ENCODE measurements at regions not wholly inside any gene's neighbourhood (a gene's known extent, or its start where the extent isn't known, plus 50 kb on each side); places are given as distances from the start of the nearest gene placed in this dataset.

GRCh38 chr6:76330031-76330430, 257.6 kb upstream of the IMPG1 start:
- H3K27ac ChIP-seq (ENCODE audit: low read depth in 1 of 2, low read length in 2 of 2): no peak overlapping the region
- ATAC-seq (ENCODE audit: low FRiP score) (no peak), DNase-seq (no peak)
- no peak overlapping the region for H3K4me3 ChIP-seq (ENCODE audit: low read length in 2 of 2)
- WGBS, 2 donors: 63 to 64% methylated on average over 4 of the region's 4 CpGs
- intact Hi-C loops (cut with DNase I): no loop called here
- no peaks in the 10 kb centered on the region for H3K4me1 ChIP-seq (ENCODE audit: control insufficient read depth in 1 of 2, insufficient read depth in 2 of 2, low read length in 2 of 2)
- no peaks in the 10 kb centered on the region for H3K36me3 ChIP-seq (ENCODE audit: control insufficient read depth in 1 of 2, insufficient read depth in 2 of 2, low read length in 1 of 2)
- H3K27me3 ChIP-seq (ENCODE audit: control insufficient read depth in 1 of 2, insufficient read depth in 2 of 2, low read length in 1 of 2): no peaks in the 10 kb centered on the region
- no peaks in the 10 kb centered on the region for H3K9me3 ChIP-seq (ENCODE audit: control insufficient read depth, low read length)

- DNase-seq (no peak), ATAC-seq (ENCODE audit: low FRiP score) (no peak)
- H3K36me3 ChIP-seq (ENCODE audit: control insufficient read depth in 1 of 2, insufficient read depth in 2 of 2, low read length in 1 of 2): no peaks in the 10 kb centered on the region
- no peaks in the 10 kb centered on the region for H3K9me3 ChIP-seq (ENCODE audit: control insufficient read depth, low read length)
- intact Hi-C loops (cut with DNase I): no loop called here
- H3K4me3 ChIP-seq (ENCODE audit: low read length in 2 of 2): no peak overlapping the region
- H3K27me3 ChIP-seq (ENCODE audit: control insufficient read depth in 1 of 2, insufficient read depth in 2 of 2, low read length in 1 of 2): no peaks in the 10 kb centered on the region
- no peak overlapping the region for H3K27ac ChIP-seq (ENCODE audit: low read depth in 1 of 2, low read length in 2 of 2)
- 78 to 85% methylated on average over 5 of the region's 5 CpGs for WGBS, 2 donors
- no peaks in the 10 kb centered on the region for H3K4me1 ChIP-seq (ENCODE audit: control insufficient read depth in 1 of 2, insufficient read depth in 2 of 2, low read length in 2 of 2)
These were observed 254.4 kb upstream of the IMPG1 start for GRCh38 chr6:76326871-76327270.

All from aorta (tissue), 5 donors.